ENCODE measurements at regions not wholly inside any gene's neighbourhood (a gene's known extent, or its start where the extent isn't known, plus 50 kb on each side); places are given as distances from the start of the nearest gene placed in this dataset.
"Not testable (repeated sequence)": the region's sequence is repeated elsewhere in the genome, so short reads cannot be mapped to it uniquely, and the experiment has no call there.

GRCh38 chr14:105893686-105894085 lies 367.3 kb downstream of the TMEM121 start:
- in situ Hi-C loops (cut with HindIII; ENCODE audit: extremely low pct_ligation_motif_present, low pct_unique_long_range_greater_than_20kb); H3K9me3 ChIP-seq (ENCODE audit: low read length); POLR2A ChIA-PET; H4K20me1 ChIP-seq (ENCODE audit: insufficient read depth, low read length); H2AFZ ChIP-seq (ENCODE audit: low read length); FAIRE-seq; H3K4me3 ChIP-seq (replicated peaks in 1 of 3; ENCODE audit: insufficient read depth in 1 of 3, low read depth in 2 of 3, low read length in 3 of 3); H3K4me1 ChIP-seq (ENCODE audit: insufficient read depth, low read length); CTCF ChIA-PET (ENCODE audit: low intra/inter-chr PET ratio, low total read pairs); H3K27me3 ChIP-seq (ENCODE audit: control insufficient read depth in 1 of 2, insufficient read depth in 2 of 2, low read length in 2 of 2); H3K9ac ChIP-seq (ENCODE audit: insufficient read depth, low read depth, low read length); H3K4me2 ChIP-seq (ENCODE audit: low read depth, low read length); ATAC-seq; intact Hi-C loops (cut with micrococcal nuclease; ENCODE audit: unreplicated experiment); BruUV-seq (replicated peaks); DNase-seq (ENCODE audit: low spot score); H3K36me3 ChIP-seq (replicated peaks in 1 of 2; ENCODE audit: control insufficient read depth in 1 of 2, insufficient read depth in 2 of 2, low read length in 2 of 2); H3K27ac ChIP-seq (ENCODE audit: extremely low read length, insufficient read depth, low read length); H3K79me2 ChIP-seq (ENCODE audit: insufficient read depth, low read length): not testable (repeated sequence)
- WGBS (ENCODE audit: low lambda C conversion rate) = 20% methylated on average over 1 of the region's 12 CpGs

GRCh38 chr14:105894125-105894977 lies 368.0 kb downstream of the TMEM121 start:
- no peak overlapping the region for H3K27ac ChIP-seq (ENCODE audit: extremely low read length, insufficient read depth, low read length)
- no peak for DNase-seq (ENCODE audit: low spot score)
- ChIA-PET POLR2A (no interaction called here), CTCF (ENCODE audit: low intra/inter-chr PET ratio, low total read pairs) (no interaction called here)
- no peaks in the 10 kb centered on the region for H4K20me1 ChIP-seq (ENCODE audit: insufficient read depth, low read length)
- WGBS (ENCODE audit: low lambda C conversion rate) = 27% methylated on average over 16 of the region's 19 CpGs
- H3K27me3 ChIP-seq (ENCODE audit: control insufficient read depth in 1 of 2, insufficient read depth in 2 of 2, low read length in 2 of 2) = peaks cover 0 to 3% of the 10 kb centered on the region in 2 experiments; a peak in 2 of 5 replicates
- no peak for FAIRE-seq
- no peak overlapping the region for H3K4me2 ChIP-seq (ENCODE audit: low read depth, low read length)
- H3K9ac ChIP-seq (ENCODE audit: insufficient read depth, low read depth, low read length) = no peak overlapping the region
- in situ Hi-C loops (cut with HindIII; ENCODE audit: extremely low pct_ligation_motif_present, low pct_unique_long_range_greater_than_20kb) = no loop called here
- no peak overlapping the region for H2AFZ ChIP-seq (ENCODE audit: low read length)
- no peaks in the 10 kb centered on the region for H3K9me3 ChIP-seq (ENCODE audit: low read length)
- intact Hi-C loops (cut with micrococcal nuclease; ENCODE audit: unreplicated experiment) = no loop called here
- ATAC-seq = no peak
- BruUV-seq (replicated peaks) = no TSS peak
- H3K36me3 ChIP-seq (replicated peaks in 1 of 2; ENCODE audit: control insufficient read depth in 1 of 2, insufficient read depth in 2 of 2, low read length in 2 of 2) = no peaks in the 10 kb centered on the region
- no peaks in the 10 kb centered on the region for H3K79me2 ChIP-seq (ENCODE audit: insufficient read depth, low read length)
- no peaks in the 10 kb centered on the region for H3K4me1 ChIP-seq (ENCODE audit: insufficient read depth, low read length)
- H3K4me3 ChIP-seq (replicated peaks in 1 of 3; ENCODE audit: insufficient read depth in 1 of 3, low read depth in 2 of 3, low read length in 3 of 3) = no peak overlapping the region
- TF ChIP-seq ZNF597 (CRISPR knock-in tag; IDR thresholded peaks at IDR 0.05) (no peak), SP2 (CRISPR knock-in tag; IDR thresholded peaks at IDR 0.05) (no peak), MAFK (conservative IDR thresholded peaks at IDR 0.05 in 1 of 2, IDR thresholded peaks at IDR 0.05 in 1 of 2; ENCODE audit: low read length in 2 of 2) (no peak), ZNF839 (CRISPR knock-in tag; IDR thresholded peaks at IDR 0.05; ENCODE audit: borderline replicate concordance) (no peak), POLR2AphosphoS2 (IDR thresholded peaks at IDR 0.05; ENCODE audit: low read depth, low read length) (no peak), TP53 (CRISPR knock-in tag; conservative IDR thresholded peaks at IDR 0.05) (no peak), SKI (IDR thresholded peaks at IDR 0.05; ENCODE audit: partially characterized antibody) (no peak), ARID4A (CRISPR knock-in tag; IDR thresholded peaks at IDR 0.05; ENCODE audit: borderline replicate concordance) (no peak), PCBP2 (optimal IDR thresholded peaks at IDR 0.05; ENCODE audit: low read depth, low read length, poor library complexity, severe bottlenecking) (no peak), CEBPB (IDR thresholded peaks at IDR 0.05; ENCODE audit: borderline replicate concordance, low read depth, low read length) (no peak), HDAC1 (CRISPR knock-in tag; IDR thresholded peaks at IDR 0.05) (no peak), NFIB (CRISPR knock-in tag; IDR thresholded peaks at IDR 0.05; ENCODE audit: borderline replicate concordance) (no peak), MXI1 (IDR thresholded peaks at IDR 0.05; ENCODE audit: borderline replicate concordance, low read depth, low read length) (no peak)

Measured in HepG2 (cell line).